Raji (cell line): ENCODE measurements at regions not wholly inside any gene's neighbourhood (a gene's known extent, or its start where the extent isn't known, plus 50 kb on each side); places are given as distances from the start of the nearest gene placed in this dataset.

Experiments
- POLR2A ChIP-seq: IDR thresholded peaks from 2 replicates; pipeline ENCODE4 v1.6.1; 2011; ENCODE audit warnings: low read depth, low read length, control low read depth; ENCODE audit not compliant: insufficient read depth

GRCh38 chr21:36261459-36261858, 58.5 kb upstream of the MORC3 start:
- TF ChIP-seq POLR2A = no peak

- no peak for TF ChIP-seq POLR2A
Observed at GRCh38 chr21:36263797-36264196, 56.2 kb upstream of the MORC3 start.

- TF ChIP-seq POLR2A = no peak
Observed at GRCh38 chr21:36265431-36265830, 54.6 kb upstream of the MORC3 start.
